ENCODE measurements at regions not wholly inside any gene's neighbourhood (a gene's known extent, or its start where the extent isn't known, plus 50 kb on each side); places are given as distances from the start of the nearest gene placed in this dataset.

DNA sequence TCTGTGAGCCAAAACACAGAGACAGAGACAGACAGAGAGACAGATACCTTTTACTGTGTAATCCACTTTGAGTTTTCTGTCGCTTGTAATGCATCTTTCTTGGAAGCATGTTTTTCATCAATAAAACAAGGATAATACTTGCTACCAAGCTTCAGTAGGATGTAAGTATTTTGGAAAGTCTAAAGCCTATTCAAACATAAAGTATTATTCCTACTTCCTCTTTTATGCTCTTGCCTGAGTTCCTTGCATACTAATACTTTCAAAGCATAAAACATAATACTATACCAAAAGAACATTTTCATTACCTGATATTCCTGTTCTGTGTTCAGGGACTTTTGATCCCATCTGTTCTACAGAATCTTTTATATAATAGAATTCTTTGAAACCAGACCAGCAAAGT lies 64.5 kb upstream of the SLC30A5 start:
- DNase-seq (ENCODE audit: low spot score) (no peak), ATAC-seq (no peak), FAIRE-seq (no peak)
- TF ChIP-seq STAT6 (CRISPR knock-in tag; IDR thresholded peaks at IDR 0.05; ENCODE audit: borderline replicate concordance) (no peak), ZNF234 (CRISPR knock-in tag; conservative IDR thresholded peaks at IDR 0.05) (no peak), FLYWCH1 (CRISPR knock-in tag; IDR thresholded peaks at IDR 0.05) (no peak), SOX6 (IDR thresholded peaks at IDR 0.05) (no peak), SOX6 (CRISPR knock-in tag; IDR thresholded peaks at IDR 0.05) (no peak), TEAD2 (CRISPR knock-in tag; IDR thresholded peaks at IDR 0.05) (no peak), CEBPG (CRISPR knock-in tag; IDR thresholded peaks at IDR 0.05) (no peak), SMAD9 (CRISPR knock-in tag; IDR thresholded peaks at IDR 0.05) (no peak), YEATS4 (CRISPR knock-in tag; IDR thresholded peaks at IDR 0.05; ENCODE audit: borderline replicate concordance) (no peak), ZNF264 (CRISPR knock-in tag; IDR thresholded peaks at IDR 0.05) (no peak), ZIK1 (CRISPR knock-in tag; IDR thresholded peaks at IDR 0.05; ENCODE audit: borderline replicate concordance, low read depth) (no peak), GATAD2A (CRISPR knock-in tag; IDR thresholded peaks at IDR 0.05) (no peak), KLF15 (CRISPR knock-in tag; IDR thresholded peaks at IDR 0.05; ENCODE audit: borderline replicate concordance) (no peak), ZNF10 (CRISPR knock-in tag; IDR thresholded peaks at IDR 0.05; ENCODE audit: borderline replicate concordance, low read depth) (no peak), TFAP4 (IDR thresholded peaks at IDR 0.05; ENCODE audit: borderline replicate concordance, low read depth) (no peak), NPAS2 (CRISPR knock-in tag; IDR thresholded peaks at IDR 0.05; ENCODE audit: borderline replicate concordance) (no peak), SMC3 (IDR thresholded peaks at IDR 0.05; ENCODE audit: low read length) (no peak), AHR (CRISPR knock-in tag; IDR thresholded peaks at IDR 0.05) (no peak)
- no peaks in the 10 kb centered on the region for H4K20me1 ChIP-seq (ENCODE audit: insufficient read depth, low read length)
- CTCF ChIA-PET (ENCODE audit: low intra/inter-chr PET ratio, low total read pairs): no interaction called here
- no TSS peak for BruUV-seq (replicated peaks)
- in situ Hi-C loops (cut with HindIII; ENCODE audit: extremely low pct_ligation_motif_present, low pct_unique_long_range_greater_than_20kb) (no loop called here), intact Hi-C loops (cut with micrococcal nuclease; ENCODE audit: unreplicated experiment) (no loop called here)
- no peaks in the 10 kb centered on the region for H3K36me3 ChIP-seq (replicated peaks in 1 of 2; ENCODE audit: control insufficient read depth in 1 of 2, insufficient read depth in 2 of 2, low read length in 2 of 2)
- no peak overlapping the region for H3K4me3 ChIP-seq (replicated peaks in 1 of 3; ENCODE audit: insufficient read depth in 1 of 3, low read depth in 2 of 3, low read length in 3 of 3)
- POLR2A ChIA-PET: no interaction called here
- no peak overlapping the region for H3K9ac ChIP-seq (ENCODE audit: insufficient read depth, low read depth, low read length)
- H3K4me2 ChIP-seq (ENCODE audit: low read depth, low read length): no peak overlapping the region
- no peak overlapping the region for H2AFZ ChIP-seq (ENCODE audit: low read length)
- no peak overlapping the region for H3K27ac ChIP-seq (ENCODE audit: extremely low read length, insufficient read depth, low read length)
- no peaks in the 10 kb centered on the region for H3K9me3 ChIP-seq (ENCODE audit: low read length)
- H3K79me2 ChIP-seq (ENCODE audit: insufficient read depth, low read length): no peaks in the 10 kb centered on the region
- WGBS (ENCODE audit: low lambda C conversion rate): 88% methylated on average over 1 of the region's 1 CpG
- H3K27me3 ChIP-seq (ENCODE audit: control insufficient read depth in 1 of 2, insufficient read depth in 2 of 2, low read length in 2 of 2): peaks cover 0 to 4% of the 10 kb centered on the region in 2 experiments; a peak in 1 of 5 replicates
- no peaks in the 10 kb centered on the region for H3K4me1 ChIP-seq (ENCODE audit: insufficient read depth, low read length)

All from HepG2 (cell line).